GM06990 (cell line): ENCODE measurements at regions not wholly inside any gene's neighbourhood (a gene's known extent, or its start where the extent isn't known, plus 50 kb on each side); places are given as distances from the start of the nearest gene placed in this dataset.

ENCODE experiments used
- DNase-seq: peaks from one replicate; pipeline ENCODE4 v3.0.0-alpha.2; 2011; ENCODE audit not compliant: insufficient read length; ENCODE audit errors: extremely low read depth
- H3K27me3 ChIP-seq: replicated peaks from 2 replicates; pipeline ENCODE4 v1.6.0; 2011; ENCODE audit warnings: low read length; ENCODE audit not compliant: control insufficient read depth, insufficient read depth
- H3K36me3 ChIP-seq: 2 replicates; pipeline ENCODE4 v1.5.1; 2011; ENCODE audit warnings: low read length; ENCODE audit not compliant: control insufficient read depth, insufficient read depth
- H3K4me3 ChIP-seq: replicated peaks from 2 replicates; pipeline ENCODE4 v1.5.1; 2011; ENCODE audit warnings: low read depth, mild to moderate bottlenecking, control low read depth, low read length
- TF ChIP-seq, protein P1 (sequence below): IDR thresholded peaks from 2 replicates; pipeline ENCODE4 v1.5.1; 2011; ENCODE audit warnings: low read length, control low read depth, mild to moderate bottlenecking, inconsistent platforms; ENCODE audit not compliant: insufficient read depth, poor library complexity, severe bottlenecking

DNA sequence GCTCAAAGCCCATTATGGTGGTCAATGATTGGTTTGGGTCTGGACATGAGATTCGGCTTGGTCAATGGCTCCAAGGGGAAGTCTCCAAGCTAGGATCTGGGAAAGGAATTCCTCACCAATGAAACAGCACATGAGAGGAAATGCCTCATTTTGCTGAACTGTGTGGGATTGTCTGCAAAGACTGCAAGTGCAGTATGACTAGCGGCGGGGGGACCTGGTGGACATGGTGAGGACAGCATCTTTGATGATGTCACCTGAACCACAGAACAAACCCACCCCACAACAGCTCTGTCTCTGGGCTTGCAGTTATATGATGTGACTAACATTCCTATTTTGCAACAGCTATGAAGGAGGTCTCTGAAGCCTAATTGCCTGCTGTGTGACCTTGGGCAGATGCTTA is 50.6 kb upstream of the NKD1 start:
- Histone ChIP-seq H3K4me3 (no peak overlapping the region), H3K36me3 (no peaks in the 10 kb centered on the region), H3K27me3 (no peaks in the 10 kb centered on the region; the same call in 1 of the 2 replicates)
- TF ChIP-seq, protein P1, sequence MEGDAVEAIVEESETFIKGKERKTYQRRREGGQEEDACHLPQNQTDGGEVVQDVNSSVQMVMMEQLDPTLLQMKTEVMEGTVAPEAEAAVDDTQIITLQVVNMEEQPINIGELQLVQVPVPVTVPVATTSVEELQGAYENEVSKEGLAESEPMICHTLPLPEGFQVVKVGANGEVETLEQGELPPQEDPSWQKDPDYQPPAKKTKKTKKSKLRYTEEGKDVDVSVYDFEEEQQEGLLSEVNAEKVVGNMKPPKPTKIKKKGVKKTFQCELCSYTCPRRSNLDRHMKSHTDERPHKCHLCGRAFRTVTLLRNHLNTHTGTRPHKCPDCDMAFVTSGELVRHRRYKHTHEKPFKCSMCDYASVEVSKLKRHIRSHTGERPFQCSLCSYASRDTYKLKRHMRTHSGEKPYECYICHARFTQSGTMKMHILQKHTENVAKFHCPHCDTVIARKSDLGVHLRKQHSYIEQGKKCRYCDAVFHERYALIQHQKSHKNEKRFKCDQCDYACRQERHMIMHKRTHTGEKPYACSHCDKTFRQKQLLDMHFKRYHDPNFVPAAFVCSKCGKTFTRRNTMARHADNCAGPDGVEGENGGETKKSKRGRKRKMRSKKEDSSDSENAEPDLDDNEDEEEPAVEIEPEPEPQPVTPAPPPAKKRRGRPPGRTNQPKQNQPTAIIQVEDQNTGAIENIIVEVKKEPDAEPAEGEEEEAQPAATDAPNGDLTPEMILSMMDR: no peak
- DNase-seq: no peak

DNA sequence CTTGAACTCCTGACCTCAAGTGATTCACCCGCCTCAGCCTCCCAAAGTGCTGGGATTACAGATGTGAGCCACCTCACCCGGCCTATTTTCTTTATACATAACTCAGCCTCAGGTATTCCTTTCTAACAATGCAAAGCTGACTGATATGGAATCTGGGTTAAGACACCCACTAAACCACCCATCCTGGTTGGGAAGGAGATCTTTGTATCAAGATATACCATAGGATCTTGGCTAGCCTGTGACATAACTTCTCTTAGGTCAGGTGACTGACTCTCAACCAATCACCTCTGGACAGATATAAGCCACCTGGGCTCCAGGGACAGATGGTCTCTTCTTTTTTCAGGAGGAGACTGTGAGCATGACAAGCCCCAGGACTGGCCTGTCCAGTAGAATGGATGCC is 51.2 kb upstream of the NKD1 start:
- Histone ChIP-seq H3K27me3 (no peaks in the 10 kb centered on the region; the same call in 1 of the 2 replicates), H3K4me3 (no peak overlapping the region), H3K36me3 (no peaks in the 10 kb centered on the region)
- DNase-seq: no peak
- TF ChIP-seq, protein P1: no peak

DNA sequence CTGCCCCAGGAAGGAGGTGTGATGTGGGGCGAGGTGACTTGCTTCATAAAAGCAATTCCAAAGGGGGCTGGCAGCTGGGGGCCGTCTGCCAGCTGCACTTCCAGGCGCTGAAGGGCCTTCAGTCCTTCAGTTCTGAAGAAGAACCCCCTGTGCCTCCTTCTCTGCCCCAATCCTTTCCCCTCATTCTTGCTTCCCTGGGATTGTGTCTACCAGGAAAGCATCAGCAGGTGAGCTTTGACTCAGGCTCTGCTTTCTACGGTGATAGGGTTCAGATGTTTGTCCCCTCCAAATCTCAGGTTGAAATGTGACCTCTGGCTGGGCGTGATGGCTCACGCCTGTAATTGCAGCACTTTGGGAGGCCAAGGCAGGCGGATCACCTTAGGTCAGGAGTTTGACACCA is 52.5 kb upstream of the NKD1 start:
- DNase-seq: no peak
- H3K27me3 ChIP-seq: no peaks in the 10 kb centered on the region; the same call in 1 of the 2 replicates
- TF ChIP-seq, protein P1: no peak
- H3K36me3 ChIP-seq: no peaks in the 10 kb centered on the region
- no peak overlapping the region for H3K4me3 ChIP-seq

DNA sequence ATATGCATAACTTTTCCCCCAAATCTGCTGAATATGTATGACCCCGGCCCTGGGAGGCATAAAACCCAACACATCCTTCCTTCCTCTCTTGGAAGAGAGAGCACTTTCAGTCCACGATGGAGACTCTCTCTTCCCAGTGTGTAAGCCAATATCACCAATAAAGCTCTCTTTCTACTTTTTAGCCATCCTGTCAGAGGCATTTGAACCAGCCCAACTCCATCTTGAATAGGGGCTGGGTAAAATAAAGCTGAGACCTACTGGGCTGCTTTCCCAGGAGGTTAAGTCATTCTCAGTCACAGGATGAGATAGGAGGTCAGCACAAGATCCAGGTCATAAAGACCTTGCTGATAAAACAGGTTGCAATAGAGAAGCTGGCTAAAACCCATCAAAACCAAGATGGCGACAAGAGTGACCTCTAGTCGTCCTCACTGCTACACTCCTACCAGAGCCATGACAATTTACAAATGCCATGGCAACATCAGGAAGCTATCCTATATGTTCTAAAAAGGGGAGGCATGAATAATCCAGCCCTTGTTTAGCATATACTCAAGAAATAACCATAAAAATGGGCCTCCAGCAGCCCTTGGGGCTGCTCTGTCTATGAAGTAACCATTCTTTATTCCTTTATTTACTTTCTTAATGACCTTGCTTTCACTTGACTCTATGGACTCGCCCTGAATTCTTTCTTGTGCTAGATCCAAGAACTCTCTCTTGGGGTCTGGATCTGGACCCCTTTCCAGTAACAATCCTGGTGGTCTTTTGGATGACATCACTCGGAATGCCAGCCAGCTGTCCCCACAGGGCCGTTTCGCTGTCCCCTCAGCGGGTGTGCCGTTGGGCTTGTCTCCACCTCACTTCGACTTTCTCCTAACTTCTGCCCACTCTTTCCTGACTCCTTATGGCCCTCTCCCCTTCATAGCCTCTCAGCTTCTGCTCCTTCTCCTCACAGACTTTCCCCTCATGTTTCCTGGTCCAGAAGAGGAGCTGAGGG is 53.4 kb upstream of the NKD1 start:
- no peaks in the 10 kb centered on the region; the same call in 1 of the 2 replicates for H3K27me3 ChIP-seq
- TF ChIP-seq, protein P1: no peak
- H3K36me3 ChIP-seq: no peaks in the 10 kb centered on the region
- no peak overlapping the region for H3K4me3 ChIP-seq
- DNase-seq: no peak

DNA sequence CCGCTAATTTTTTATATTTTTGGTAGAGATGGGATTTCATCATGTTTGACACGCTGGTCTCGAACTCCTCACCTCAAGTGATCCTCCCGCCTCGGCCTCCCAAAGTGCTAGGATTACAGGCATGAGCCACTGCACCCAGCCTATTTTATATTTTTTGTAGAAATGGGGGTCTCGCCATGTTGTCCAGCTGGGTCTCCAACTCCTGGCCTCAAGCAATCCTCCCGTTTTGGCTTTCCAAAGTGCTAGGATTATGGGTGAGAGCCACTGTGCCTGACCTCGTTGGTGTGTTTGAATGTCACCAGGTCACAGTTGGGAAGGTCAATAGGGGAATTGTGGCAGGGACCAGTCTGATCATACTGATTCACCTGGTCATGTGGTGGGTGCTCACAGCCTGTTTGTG is 56.7 kb upstream of the NKD1 start:
- H3K27me3 ChIP-seq: no peaks in the 10 kb centered on the region; the same call in 1 of the 2 replicates
- no peaks in the 10 kb centered on the region for H3K36me3 ChIP-seq
- H3K4me3 ChIP-seq: no peak overlapping the region
- TF ChIP-seq, protein P1: no peak
- no peak for DNase-seq

DNA sequence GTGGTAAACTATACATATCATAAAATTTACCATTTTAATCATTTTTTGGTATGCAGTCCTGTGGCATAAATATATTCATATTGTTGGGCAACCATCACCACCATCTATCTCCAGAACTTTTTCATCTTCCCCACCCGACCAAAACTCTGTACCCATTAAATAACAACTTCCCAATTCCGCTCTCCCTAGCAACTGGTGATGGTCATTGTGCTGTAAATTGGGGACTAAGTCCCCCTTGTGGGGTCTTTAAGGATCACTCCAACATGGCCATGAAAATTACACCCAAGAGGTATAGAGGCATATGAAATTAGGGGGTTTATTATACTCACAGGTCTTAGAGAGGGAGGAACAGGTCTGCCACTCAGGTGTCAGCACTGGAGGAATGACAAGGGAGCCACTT is 57.4 kb upstream of the NKD1 start:
- Histone ChIP-seq H3K36me3 (no peaks in the 10 kb centered on the region), H3K4me3 (no peak overlapping the region), H3K27me3 (no peaks in the 10 kb centered on the region; the same call in 1 of the 2 replicates)
- TF ChIP-seq, protein P1: no peak
- DNase-seq: no peak
